HG02642 (cell line): ENCODE measurements at regions not wholly inside any gene's neighbourhood (a gene's known extent, or its start where the extent isn't known, plus 50 kb on each side); places are given as distances from the start of the nearest gene placed in this dataset.

Experiments
- ATAC-seq: cut with Tn5 transposase; IDR thresholded peaks from one replicate; pipeline ENCODE4 v1.9.1; 2021; ENCODE audit warnings: mild to moderate bottlenecking; ENCODE audit not compliant: unreplicated experiment, poor library complexity

GRCh38 chr5:135220394-135221186 is 178.4 kb downstream of the MACROH2A1 start:
- no peak for ATAC-seq

- ATAC-seq: no peak
Observed at GRCh38 chr5:135219868-135220267, 179.2 kb downstream of the MACROH2A1 start.

- no peak for ATAC-seq
Observed at GRCh38 chr5:135218790-135219568, 180.1 kb downstream of the MACROH2A1 start.

- no peak for ATAC-seq
Observed at GRCh38 chr5:135218486-135218755, 180.6 kb downstream of the MACROH2A1 start.

GRCh38 chr5:135217669-135218485 is 181.2 kb downstream of the MACROH2A1 start:
- ATAC-seq: no peak

GRCh38 chr5:135216471-135217343 is 182.3 kb downstream of the MACROH2A1 start:
- ATAC-seq: no peak

- no peak for ATAC-seq
Observed at GRCh38 chr5:135215617-135216470, 181.8 kb upstream of the PITX1 start.

GRCh38 chr5:135214897-135215616 is 181.0 kb upstream of the PITX1 start:
- no peak for ATAC-seq

GRCh38 chr5:135213466-135214239 is 179.6 kb upstream of the PITX1 start:
- no peak for ATAC-seq

GRCh38 chr5:135213027-135213386 is 179.0 kb upstream of the PITX1 start:
- no peak for ATAC-seq

GRCh38 chr5:135212361-135213026 is 178.5 kb upstream of the PITX1 start:
- no peak for ATAC-seq

GRCh38 chr5:135211791-135212190 is 177.8 kb upstream of the PITX1 start:
- ATAC-seq: no peak

- ATAC-seq: no peak
Observed at GRCh38 chr5:135211083-135211790, 177.2 kb upstream of the PITX1 start.

- no peak for ATAC-seq
Observed at GRCh38 chr5:135210286-135211055, 176.4 kb upstream of the PITX1 start.

- ATAC-seq: no peak
Observed at GRCh38 chr5:135208903-135209721, 175.1 kb upstream of the PITX1 start.
